Activated naive CD4-positive, alpha-beta T cell treated with Interleukin-2 at 50 U/mL for 16 hours (primary cell): ENCODE measurements at regions not wholly inside any gene's neighbourhood (a gene's known extent, or its start where the extent isn't known, plus 50 kb on each side); places are given as distances from the start of the nearest gene placed in this dataset.
"Not testable (repeated sequence)": the region's sequence is repeated elsewhere in the genome, so short reads cannot be mapped to it uniquely, and the experiment has no call there.

ENCODE experiments used
- DNase-seq: peaks from one replicate; pipeline ENCODE4 v3.0.0-alpha.2; 2020

DNA sequence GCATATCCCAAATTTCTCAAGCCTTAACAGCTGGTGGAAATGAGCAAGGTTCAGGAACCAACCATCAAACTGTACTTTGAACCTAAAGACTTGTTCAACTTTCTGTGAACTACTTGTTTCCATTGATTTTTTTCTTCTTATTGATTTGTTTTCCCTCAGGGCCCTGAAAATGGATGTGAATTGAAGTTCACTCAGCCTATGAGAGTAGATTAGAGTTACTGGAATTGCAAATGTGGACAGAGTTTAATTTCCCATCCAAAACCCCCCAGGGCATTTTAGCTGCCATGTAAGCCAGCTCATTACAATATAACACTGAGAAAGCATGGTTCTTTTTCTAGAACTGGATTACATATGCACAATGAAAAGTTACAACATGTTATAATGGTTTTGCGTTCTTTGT lies 1105.7 kb downstream of the REEP3 start:
- DNase-seq, result no peak

DNA sequence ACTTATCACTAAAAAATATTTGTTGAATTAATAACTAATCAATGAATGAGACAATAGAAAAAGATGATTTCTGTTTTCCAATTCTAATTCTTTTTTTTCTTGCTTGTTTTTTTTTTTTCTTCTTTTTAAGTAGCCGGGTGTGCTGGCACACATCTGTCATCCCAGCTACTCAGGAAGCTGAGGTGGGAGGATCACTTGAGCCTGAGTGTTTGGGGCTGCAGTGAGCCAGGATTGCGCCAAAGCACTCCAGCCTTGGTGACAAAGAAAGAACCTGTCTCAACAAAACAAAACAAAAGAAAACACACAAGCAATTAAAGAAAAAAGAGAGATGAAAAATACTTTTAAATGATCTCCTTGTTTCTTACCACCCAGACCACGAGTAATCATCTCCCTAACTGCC lies 1109.3 kb downstream of the REEP3 start:
- no peak for DNase-seq

DNA sequence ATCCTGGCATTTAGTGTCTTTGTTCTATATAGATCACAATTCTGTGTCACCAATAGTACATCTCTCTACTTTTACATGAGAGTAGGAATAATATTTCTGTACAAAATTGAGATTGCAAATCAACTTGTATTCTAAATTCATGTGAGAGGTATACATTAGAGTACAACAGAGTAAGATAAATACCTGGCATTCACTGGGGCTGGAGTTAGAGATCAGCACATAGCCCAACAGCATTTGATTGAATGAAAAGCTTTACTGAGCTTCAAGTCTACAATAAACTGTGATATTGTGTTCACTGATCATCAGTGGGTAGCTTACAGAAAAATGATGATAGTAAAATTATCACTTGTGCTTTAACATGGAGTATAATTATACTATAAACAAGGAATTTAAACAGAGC lies 1114.7 kb downstream of the REEP3 start:
- DNase-seq, result no peak

DNA sequence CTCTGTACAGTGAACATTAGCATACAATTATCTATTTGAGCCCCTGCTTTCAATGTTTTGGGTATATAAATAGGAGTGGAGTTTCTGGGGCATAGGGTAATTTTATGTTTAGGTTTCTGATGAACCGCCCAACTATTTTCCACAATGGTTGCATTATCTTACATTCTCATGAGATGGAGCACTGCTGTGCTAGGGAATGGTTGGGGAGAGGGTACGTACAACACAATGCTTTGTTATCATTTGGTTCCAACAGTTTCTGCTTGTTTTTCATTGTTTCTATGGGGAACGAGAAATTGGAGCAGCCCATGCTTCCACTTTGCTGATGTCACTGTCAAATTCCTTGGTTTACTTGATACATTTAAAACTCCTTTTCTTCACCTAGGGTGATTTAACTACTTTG lies 1115.3 kb downstream of the REEP3 start:
- DNase-seq, result no peak

DNA sequence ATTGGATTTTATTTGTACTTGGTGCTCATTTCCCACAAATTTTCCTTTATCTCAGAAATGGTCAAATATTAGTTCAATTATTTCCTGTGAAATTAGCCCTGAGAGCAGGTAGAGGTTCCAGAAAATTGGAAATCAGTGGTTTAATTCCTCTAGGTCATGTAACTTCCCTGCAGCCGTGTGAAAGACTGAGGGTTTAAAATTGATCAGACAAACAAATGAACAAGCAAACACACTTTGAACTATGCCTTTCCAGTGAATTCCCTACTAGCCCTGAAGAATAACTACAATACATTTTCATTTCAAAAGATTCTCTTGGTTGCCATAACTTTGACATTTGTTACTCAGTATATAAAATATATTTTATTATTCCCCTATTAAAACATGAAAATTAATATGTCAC lies 1116.7 kb downstream of the REEP3 start:
- no peak for DNase-seq

DNA sequence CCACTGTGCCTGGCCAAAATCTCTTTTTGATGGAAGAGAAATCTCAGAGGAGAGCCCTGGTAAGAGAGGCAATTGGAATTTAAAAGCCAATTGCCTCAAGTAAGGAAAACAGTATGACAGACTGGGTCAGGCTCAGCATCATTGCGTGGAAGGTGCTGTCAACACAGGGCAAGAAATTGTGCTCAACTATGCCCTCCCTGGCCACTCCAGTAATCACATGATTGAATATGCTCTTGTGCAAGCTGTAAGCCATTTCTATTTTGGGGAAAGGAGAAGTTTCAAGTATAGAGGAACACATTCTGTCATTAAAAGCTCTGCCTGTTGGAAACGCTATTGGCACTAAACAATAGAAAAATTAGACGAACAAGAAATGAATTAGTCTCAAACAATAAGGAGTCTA lies 1127.7 kb downstream of the REEP3 start:
- DNase-seq, result no peak

DNA sequence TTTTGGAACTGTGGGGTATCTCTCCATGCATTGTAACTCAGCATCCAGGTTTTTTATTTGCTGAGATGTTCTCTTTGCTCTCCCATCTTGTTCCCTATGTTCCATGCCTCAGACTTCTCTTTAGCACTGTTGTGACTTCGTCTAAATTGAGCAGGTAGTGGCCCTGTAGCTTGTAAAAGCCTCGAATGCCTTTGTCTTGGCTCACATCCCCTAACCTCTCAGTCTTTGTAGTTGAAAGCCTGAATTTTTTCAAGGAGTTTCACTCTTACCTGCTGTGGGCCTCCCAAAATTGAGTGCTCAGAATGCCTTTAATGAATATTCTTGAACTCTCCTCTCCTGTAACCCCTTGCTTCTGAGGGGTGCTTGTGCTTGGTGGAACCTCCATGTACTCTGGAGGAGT lies 1137.3 kb downstream of the REEP3 start:
- DNase-seq, result no peak

DNA sequence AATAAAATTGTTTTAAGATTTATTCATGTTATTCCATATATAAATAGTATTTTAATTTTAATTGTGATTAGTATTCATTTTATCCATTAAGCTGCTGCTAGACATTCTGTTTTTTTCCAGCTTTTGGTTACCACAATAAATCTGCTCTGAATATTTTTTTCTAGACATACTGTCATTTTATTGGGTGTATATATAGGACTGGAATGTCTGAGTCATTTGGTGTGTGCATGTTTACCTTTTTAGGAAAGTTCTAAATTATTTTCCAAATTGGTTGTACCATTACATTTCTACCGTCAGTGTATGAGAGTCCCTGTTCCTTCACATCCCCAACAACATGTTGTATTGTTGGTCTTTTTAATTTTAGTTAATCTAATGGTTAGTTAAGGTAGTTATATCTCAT lies 1138.1 kb downstream of the REEP3 start:
- DNase-seq, result no peak

DNA sequence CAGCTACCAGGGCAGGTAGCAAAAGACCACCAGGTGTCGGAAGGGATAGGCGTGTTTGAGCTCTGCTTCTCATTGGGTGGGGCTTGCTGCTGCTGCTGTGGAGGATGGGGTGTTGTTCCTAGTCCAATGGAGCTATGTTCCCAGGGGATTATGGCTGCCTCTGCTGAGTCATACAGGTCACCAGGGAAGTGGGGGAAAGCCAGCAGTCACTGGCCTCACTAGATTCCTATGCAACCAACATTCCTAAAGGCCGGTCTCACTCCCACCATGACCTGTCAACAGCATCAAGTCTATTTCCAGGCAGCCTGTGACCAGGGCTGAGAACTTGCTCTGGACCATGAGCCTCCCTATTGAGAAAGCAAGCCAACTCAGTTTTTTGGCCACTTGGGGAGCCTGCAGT lies 1160.8 kb downstream of the REEP3 start:
- no peak for DNase-seq

DNA sequence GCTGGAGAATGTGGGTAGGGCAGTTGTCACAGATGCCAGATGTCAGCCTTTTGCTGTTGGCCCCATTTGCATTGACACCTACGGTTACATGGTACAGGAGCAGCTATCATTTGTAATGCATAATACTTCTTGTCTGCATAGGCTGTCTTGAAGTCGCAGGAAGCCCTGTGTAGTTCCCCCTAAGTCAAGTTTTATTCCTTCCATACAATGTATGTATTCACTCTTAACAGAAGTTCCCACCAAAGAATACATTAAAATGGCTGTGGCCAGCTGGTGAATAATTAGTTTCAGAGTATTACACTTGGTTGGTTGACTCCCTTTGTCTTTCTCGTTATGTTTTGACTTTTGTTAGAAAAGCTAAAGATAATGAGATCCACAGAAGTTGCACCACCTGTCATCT lies 1169.0 kb downstream of the REEP3 start:
- no peak for DNase-seq

DNA sequence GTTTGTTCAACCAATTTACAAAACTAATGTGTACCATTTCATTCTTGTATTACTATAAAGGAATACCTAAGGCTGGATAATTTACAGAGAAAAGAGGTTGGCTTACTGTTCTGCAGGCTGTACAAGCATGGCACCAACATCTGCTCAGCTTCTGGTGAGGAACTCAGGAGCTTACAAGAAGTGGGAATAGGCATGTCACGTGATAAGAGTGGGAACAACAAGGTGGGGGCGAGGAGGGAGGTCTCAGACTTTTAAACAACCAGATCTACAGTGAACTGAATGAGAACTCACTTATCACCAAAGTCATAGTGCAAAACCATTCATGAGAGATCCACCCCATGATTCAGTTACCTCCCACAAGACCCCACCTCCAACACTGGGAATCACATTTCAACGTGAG lies 1178.0 kb downstream of the REEP3 start:
- no peak for DNase-seq

DNA sequence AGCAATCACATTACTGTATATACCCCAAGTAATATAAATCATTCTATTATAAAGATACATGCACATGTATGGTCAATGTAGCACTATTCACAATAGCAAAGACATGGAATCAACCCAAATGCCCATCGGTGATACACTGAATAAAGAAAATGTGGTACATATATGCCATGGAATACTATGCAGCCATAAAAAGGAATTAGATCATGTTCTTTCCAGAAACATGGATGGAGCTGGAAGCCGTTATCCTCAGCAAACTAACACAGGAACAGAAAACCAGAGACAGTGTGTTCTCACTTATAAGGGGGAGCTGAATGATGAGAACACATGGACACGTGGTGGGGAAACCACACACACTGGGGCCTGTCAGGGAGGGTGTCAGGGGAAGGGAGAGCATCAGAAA lies 1180.9 kb downstream of the REEP3 start:
- not testable (repeated sequence) for DNase-seq

DNA sequence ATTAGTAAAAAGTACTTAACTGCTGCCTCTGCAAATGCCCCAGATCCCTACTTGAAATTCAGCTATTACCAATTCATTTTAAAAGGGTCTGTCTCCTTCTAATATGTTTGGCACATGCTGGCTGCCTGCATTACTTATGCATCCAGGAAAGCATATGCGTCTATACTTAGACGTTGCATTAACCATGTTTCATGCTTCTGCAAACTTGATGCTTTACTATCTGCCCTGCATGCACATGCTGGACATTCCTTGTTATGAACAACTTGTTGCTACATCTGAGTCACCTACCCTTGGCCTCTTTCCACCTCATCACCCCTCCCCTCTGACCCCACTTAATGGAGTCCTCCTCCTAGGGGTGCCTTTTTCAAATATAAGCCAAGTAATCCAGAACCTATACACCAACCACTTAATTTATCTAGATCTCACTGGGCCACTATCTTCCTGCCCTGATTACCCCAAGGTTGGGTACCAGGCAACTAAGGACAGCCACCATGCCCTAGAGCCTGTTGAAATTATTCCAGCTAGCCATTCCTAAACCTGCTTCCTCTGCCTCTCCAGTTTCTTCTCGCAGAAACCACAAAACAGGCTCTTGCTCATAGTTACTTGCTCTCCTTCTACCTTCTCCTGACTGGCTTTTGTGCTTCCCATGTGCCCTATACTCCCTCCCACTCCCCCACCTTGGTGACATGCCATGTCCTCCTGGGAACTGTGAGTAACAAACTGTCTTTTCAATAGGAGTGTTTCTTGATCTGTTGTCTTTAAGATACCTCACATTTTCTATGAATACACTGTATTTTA lies 1187.9 kb downstream of the REEP3 start:
- DNase-seq, result no peak

DNA sequence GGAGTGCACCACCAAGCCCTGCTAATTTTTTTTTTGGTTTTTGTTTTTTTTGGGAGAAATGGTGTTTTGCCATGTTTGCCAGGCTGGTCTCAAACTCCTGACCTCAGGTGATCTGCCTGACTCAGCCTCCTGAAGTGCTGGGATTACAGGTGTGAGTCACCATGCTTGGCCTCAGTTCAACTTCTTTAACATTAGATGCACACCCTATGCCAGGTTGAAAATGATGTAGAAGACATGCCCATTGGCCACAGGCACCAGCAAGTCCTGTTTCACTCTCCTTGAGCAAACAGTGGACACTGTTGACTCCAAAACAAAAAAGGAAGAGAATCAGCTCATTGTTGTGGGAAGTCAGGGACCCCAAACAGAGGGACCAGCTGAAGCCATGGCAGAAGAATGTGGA lies 1205.3 kb downstream of the REEP3 start:
- no peak for DNase-seq

DNA sequence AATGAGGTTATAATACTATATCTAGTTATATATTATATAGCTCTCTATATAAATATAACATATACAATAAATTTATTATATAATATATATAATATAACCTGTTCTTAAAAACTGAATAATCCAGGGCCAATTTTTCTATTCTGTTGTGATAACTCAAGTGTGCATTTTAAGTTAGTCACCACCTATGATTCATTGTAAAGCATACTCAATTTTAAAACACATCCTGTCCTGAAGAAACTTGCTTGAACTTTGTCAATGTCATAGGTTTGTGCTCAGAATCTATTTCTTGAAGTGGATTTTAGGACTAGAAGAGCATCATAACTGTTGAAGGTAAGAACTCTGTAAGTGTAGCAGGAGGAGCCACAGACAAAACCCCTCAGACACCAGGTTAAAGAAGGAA lies 1209.8 kb downstream of the REEP3 start:
- DNase-seq, result no peak

DNA sequence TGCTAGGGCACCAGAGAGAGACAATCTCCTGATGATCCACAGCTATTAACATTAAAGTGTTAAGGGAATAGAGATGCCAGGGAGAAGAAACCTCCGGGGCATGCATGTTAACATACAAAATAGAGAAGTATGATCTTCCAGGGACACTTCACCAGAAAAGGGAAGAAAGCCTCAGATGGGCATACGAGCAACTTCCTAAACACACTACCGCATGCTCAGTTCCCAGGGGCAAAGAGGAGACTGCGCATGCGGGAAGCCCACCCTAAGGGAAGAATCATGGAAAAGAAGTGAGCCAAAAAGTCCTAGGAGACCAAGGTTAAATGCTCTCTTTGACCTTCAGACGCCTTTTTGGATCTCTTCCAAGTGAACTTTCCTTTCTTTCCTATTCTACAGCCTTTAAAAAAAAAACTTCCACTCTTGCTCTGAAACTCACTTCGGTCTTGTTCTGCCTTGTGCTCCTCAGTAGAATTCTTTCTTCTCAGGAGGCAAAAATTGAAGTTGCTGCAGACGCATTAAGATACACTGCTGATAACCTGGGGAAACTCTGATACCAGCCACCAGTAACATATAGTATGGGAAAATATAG lies 1211.3 kb downstream of the REEP3 start:
- DNase-seq, result no peak

DNA sequence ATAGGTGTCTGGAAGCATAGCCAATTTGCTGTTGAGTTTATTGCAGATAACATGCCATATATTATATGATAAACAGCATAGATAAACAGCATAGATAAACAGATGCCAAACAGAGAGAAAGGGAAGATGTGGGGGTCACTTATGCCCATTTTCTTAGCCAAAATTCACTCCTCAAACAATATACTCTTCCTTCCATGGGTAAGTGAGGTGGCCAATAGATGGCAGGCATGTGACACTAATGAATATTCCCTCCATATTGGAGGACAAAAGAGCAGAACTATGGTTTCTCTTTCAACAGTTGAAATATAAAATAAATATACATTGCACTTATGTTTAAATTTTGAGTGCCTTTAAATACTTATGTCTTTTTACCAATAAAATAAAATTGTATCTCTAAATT lies 1212.8 kb downstream of the REEP3 start:
- no peak for DNase-seq

DNA sequence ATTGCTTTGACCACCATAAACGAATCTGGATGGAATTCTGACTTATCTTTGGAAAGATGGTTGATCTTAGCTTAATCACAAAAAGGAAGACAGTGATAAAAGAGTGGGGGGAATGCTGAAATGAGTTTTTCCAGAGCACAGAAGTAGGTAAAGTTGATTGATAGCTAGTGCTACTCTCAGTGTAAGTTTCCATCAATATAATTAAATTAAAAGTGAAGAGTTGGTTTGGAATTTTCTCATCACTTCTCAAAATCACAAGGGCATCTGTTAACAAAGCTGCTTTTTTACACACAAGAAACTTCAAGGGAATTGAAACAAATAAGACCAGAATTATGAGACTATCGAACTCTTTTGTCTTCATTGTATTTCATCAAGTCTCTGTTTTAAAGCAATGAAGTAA lies 1217.3 kb downstream of the REEP3 start:
- no peak for DNase-seq

DNA sequence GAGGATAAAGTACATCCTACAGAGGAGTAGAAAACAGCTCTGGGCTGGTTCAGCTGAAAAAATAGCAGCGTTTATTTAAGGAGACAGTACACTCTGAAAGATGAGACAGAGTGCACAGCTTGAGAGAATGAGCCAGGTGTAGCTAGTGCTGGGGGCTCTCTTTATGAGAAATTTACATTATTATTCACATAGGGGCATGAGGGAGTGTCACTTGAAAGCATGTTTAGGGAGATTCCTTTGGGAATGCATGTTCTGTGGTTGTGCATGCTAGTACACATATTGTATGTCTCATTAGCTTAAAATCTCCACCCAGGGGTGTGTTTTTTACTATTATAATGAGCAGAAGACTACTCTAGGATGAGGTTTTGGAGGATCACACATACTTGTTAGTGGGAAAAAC lies 1224.4 kb downstream of the REEP3 start:
- DNase-seq, result no peak

DNA sequence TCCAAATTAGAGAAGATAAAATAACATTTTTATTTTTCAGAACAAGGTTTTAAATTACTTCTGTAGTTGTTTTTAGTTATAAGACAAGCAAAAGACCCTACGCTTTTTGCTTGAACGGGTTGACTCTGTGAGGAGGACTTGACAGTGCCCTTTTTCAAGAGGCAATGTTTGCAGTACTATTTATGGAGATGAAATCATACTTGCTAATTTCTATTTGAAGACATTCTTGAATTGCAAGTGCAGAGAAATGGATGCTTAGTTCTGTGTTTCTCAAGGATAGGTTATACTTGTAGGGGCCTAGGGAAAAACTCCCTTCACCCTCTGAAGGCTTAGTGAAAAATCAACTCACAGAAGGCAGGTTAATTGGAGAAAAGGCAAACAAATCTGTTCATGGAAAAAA lies 1229.5 kb downstream of the REEP3 start:
- no peak for DNase-seq

DNA sequence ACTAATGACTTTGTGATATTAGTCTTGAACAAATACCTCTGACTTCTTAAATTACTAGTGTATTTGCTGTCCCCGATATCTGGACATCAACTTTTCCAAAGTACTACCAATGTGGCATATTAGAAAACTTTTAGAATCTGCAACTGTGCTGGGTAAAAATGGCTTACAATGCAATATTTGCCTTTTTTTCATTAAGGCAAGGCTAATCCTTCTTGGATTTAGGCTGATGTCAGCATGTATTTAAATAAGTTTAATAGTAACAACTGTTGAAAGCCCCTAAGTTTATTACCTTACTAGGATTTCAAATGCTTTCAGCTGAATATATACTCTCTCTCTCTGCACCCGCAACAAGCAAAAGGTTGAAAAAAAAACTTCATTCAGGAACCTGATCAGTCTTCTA lies 1232.3 kb downstream of the REEP3 start:
- DNase-seq, result no peak

DNA sequence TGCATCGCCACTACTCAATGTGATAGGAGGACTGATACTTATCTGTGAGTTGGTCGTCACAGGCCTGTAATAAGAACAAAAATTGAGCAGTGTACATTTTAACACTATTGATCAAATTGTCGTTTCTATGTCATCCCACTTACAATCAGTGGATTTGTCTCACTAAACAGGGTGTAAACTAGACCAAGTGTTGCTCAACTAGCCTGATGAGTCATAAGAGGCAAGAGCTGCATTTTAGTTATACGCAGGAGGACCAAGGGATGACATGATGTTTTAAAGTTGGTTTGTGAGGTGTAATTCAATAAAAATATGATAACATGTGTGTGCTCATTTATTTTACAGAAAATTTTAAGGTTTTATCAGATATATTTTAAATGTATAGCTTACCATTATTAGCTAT lies 1239.2 kb downstream of the REEP3 start:
- DNase-seq, result no peak

DNA sequence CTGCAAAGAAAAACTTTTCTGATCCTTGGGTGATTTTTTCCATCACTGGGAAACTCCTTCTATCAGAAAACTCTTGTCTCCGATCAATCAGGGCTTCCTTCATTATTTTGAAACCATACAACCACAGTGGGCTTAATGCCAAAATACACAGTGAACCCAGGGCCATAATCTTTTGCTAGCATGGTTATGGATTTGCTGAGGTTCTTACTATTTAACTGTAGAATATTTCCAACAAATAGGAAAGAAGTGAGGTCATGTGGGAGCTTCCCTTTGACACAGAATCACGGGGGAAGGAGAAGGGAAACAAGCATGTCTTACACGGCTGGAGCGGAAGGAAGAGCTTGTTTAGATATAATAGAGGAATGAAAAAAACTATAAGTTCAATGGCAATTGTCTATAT lies 1241.7 kb downstream of the REEP3 start:
- DNase-seq, result no peak

DNA sequence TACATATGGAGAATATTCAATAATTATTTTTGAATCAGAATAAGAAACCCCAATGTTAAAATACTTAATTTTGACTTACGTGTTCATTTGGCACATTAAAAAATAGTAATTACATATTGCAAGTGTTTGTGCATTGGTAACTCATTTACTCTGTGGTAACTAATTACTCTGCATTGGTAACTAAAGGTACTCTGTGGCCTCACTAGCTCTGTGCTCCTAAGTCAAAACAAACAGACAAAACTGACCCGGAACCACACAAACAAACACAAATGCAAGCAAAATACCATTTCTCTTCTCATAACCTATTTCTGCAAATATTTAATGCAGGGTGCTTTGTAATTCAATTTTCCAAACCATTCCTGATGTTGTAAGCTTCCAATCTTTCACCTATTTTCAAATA lies 1244.3 kb downstream of the REEP3 start:
- DNase-seq, result no peak
